ENCODE measurements at regions not wholly inside any gene's neighbourhood (a gene's known extent, or its start where the extent isn't known, plus 50 kb on each side); places are given as distances from the start of the nearest gene placed in this dataset.

GRCh38 chr14:89660166-89660565 is 243.1 kb upstream of the FOXN3 start:
- no peak for DNase-seq (ENCODE audit: low read depth)

DNA sequence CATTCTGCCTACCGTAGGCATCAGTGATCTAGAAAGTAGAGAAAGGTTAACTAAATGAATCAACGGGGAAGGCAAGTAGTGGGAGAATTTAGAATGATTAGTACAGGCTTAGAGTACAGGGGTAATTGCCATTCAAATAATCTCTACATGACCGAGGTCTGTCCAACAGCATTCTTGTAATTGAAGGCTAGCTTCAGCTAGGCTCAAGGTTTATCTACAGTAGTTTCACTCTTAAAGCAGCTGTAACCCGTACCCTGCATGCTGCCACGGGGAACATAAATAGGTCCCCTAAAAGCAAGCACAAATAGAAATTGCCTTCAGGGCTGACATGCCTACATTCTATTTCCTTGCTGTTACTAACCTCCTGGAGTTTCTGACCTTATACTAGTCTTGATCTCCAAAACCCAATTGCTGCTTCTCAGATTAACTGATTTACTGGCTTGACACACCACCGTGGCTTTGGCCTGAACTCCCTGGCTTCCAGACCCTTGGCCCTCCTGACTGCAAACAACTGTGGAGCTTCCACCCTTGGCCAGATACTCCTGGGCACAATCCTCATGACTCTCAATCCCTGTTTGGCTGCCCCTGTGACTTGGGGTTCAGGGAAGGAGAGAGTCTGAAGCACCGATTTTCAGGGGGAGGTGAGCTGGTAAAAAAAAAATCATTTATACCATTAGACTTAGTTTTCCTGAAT is 242.1 kb upstream of the FOXN3 start:
- no peak for DNase-seq (ENCODE audit: low read depth)

- no peak for DNase-seq (ENCODE audit: low read depth)
Observed at GRCh38 chr14:89657014-89657413, 240.0 kb upstream of the FOXN3 start.

DNA sequence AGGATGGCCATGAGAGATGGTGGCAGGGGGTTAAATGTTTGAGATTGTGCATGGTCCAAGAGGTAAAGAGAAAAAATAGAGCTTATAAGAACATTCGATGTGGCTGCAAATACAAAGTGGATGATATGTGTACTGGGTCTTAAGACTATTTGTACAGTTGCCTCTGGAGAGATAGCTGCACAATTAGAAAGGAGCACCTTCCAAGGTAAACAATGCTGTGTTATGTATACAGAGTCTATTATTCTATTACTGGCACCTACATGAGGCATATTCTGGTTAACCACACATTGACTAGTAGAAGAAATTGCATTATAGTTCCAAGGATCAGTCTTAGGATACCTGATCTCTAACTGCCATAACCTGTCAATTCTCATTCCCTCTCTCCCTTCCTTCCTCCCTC is 238.0 kb upstream of the FOXN3 start:
- DNase-seq (ENCODE audit: low read depth): no peak

- DNase-seq (ENCODE audit: low read depth): no peak
Observed at GRCh38 chr14:89652352-89652751, 235.3 kb upstream of the FOXN3 start.

GRCh38 chr14:89651805-89652204 is 234.8 kb upstream of the FOXN3 start:
- DNase-seq (ENCODE audit: low read depth): no peak

- DNase-seq (ENCODE audit: low read depth): no peak
Observed at GRCh38 chr14:89650077-89650978, 233.3 kb upstream of the FOXN3 start.

- DNase-seq (ENCODE audit: low read depth): no peak
Observed at GRCh38 chr14:89649451-89650075, 232.5 kb upstream of the FOXN3 start.

DNA sequence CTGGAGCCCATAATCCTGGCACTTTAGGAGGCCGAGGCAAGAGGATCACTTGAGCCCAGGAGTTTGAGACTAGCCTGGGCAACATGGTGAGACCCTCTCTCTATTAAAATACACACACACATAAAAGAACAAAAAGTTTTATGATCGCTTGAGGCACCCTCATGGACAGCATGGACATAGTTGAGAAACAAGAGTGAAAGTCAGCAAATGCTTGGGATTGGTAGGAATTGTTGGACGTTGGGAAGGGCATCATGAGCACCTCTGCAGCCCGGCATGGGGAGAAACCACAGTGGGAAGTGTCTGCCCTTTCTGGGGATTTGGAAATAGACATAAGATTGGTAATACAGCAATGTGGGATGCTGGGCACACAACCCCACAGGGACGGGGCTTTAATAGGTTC is 231.9 kb upstream of the FOXN3 start:
- DNase-seq (ENCODE audit: low read depth): no peak

GRCh38 chr14:89648510-89648909 is 231.5 kb upstream of the FOXN3 start:
- DNase-seq (ENCODE audit: low read depth): no peak

DNA sequence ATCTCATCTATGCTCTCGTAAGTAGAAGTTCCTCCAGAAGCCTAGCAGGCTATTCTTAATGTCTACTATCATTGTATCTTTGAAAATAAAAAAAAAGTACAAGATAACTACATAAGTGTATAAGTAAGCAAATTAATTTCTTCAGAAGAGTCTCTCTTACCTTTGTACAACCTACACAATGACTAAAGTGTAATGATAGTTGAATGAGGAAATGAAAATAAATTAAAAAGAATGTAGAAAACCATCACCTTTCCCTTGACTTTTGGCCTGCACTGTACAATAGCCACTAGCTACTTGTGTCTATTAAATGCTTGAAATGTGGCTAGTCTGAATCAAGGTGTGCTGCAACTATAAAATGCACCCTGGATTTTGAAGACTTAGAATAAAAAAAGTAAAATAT is 229.9 kb upstream of the FOXN3 start:
- no peak for DNase-seq (ENCODE audit: low read depth)

- no peak for DNase-seq (ENCODE audit: low read depth)
Observed at GRCh38 chr14:89644641-89645040, 227.6 kb upstream of the FOXN3 start.

DNA sequence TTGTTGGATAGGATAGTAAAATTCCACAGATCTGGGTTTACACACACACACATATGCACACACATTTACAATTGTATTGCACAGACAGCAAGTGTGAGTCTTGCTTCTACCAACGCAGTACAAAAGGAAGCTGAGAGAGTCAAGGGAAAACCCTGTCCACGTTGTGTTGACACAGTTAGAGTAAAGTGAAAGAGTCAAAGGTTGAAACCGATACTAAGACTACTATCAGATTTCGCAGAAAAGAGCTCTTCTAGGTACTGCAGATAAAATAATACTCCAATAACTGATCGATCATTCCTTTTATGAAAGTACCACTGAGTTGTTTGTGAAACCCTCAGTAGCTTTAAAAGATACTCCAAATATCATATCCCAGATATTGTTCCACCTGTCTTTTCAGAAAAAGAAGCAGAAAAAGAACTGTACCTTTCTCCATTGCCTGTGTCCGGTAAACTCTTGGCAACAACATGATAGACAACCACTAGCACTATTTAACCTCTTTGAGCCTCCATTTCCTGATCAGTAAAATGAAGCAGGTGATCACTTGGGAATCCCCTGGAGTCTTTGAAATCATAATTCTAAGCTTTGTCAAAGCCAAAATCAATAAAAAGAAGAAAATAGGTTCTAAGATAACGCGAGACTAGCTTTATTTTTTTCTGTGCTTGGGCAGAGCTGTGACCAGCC is 224.6 kb upstream of the FOXN3 start:
- DNase-seq (ENCODE audit: low read depth): no peak

GRCh38 chr14:89640141-89640540 is 223.1 kb upstream of the FOXN3 start:
- no peak for DNase-seq (ENCODE audit: low read depth)

GRCh38 chr14:89639687-89640086 is 222.7 kb upstream of the FOXN3 start:
- DNase-seq (ENCODE audit: low read depth): no peak

GRCh38 chr14:89638891-89639290 is 221.9 kb upstream of the FOXN3 start:
- DNase-seq (ENCODE audit: low read depth): no peak

DNA sequence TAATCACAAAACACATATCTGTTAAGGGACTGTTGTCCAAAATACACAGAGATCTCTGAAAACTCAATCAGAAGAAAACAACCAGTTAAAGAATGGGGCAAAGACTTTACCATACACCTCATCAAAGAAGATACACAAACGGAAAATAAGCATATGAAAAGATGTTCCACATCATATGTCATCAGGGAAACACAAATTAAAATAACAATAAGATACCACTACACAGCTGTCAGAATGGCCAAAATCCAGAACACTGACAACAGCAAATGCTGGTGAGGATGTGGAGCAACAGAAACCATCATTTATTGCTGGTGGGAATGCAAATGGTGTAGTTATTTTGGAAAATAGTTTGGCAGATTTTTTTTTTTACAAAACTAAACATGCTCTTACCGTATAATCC is 220.5 kb upstream of the FOXN3 start:
- DNase-seq (ENCODE audit: low read depth): no peak

DNA sequence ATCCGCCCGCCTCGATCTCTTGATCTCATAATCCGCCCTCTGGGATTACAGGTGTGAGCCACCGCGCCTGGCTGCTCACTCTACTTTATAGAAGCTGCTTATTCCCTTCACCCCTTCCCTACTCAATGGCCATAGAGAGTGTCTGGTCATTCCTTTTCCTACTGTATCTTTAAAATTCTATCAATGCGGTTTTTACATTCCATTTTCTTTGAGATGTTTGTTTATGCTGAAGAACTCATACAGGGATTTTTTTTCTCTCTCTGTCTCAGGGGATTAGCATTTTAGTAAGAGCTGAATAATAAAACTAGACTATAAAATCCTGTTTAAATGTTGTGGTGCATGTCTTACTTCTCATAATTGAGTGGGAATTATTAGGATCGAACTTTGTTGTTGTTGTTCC is 218.6 kb upstream of the FOXN3 start:
- DNase-seq (ENCODE audit: low read depth): no peak

GRCh38 chr14:89634037-89634436 is 217.0 kb upstream of the FOXN3 start:
- no peak for DNase-seq (ENCODE audit: low read depth)

- no peak for DNase-seq (ENCODE audit: low read depth)
Observed at GRCh38 chr14:89630101-89630829, 213.2 kb upstream of the FOXN3 start.

DNA sequence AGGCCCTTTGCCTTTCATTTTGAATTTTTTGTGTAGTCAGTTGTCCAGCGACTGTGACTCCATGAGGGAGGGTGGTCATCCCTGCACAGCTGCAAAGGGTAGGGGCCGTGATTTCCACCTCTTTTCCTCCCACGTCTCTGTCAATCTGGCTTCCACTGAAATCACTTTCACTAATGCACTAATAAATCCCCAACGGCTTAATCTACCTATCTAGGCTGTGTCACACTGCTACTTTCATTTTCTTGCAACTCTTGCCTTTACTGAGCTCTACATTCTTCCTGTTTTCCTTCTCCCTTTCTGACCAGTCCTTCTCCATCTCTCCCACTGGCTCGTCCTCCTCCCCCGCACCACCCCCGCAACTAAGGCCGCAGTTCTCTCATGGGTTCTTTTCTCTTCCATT is 212.3 kb upstream of the FOXN3 start:
- DNase-seq (ENCODE audit: low read depth): no peak

DNA sequence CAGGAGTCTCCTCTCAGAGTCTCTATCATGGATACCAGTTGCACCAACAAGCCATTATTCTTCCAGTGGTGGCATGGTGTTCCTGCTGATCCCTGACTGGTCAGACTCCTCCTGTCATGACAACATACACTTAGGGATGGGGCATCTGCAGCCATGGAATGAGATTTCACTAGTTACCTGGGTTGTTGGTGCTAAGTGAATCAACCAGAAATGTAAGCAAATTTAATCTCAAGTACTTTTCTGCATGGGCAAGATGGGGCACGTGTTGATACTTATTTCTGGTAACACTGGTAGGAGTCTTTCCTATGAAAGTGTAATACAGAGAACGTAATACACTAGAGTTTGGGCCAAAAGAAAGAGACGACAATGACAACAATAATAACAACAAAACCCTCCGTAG is 211.5 kb upstream of the FOXN3 start:
- DNase-seq (ENCODE audit: low read depth): no peak

Measured in activated T-helper 1 cell treated with Interleukin-2 at 50 U/mL for 16 hours (primary cell).